ENCODE measurements at regions not wholly inside any gene's neighbourhood (a gene's known extent, or its start where the extent isn't known, plus 50 kb on each side); places are given as distances from the start of the nearest gene placed in this dataset.

DNA sequence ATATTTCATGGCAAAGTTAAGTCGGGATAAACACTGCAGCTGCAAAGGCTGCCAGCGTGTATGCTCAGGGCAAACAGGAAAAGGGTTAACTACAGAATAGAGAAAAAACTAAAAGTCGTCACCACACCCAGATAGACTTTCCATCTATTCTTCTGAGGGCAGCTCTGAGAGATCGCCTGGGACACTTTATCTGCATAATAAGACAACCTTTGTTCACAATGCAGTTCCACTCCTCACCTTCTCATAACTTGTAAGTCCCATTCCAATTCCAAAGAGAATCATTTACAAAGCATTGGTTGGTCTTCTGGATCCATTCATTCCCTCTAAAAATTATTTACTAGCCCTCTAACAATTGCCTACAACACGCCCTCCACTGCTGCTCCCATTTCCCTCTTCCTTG lies 437.4 kb downstream of the RND3 start:
- Histone ChIP-seq H3K4me1 (no peaks in the 10 kb centered on the region), H3K36me3 (no peaks in the 10 kb centered on the region), H3K9me3 (no peaks in the 10 kb centered on the region), H3K27me3 (ENCODE audit: low read depth) (no peaks in the 10 kb centered on the region), H3K4me3 (no peak overlapping the region), H3K27ac (no peak overlapping the region)
- no peak for DNase-seq
- no peak for ATAC-seq
- TF ChIP-seq, protein P1, sequence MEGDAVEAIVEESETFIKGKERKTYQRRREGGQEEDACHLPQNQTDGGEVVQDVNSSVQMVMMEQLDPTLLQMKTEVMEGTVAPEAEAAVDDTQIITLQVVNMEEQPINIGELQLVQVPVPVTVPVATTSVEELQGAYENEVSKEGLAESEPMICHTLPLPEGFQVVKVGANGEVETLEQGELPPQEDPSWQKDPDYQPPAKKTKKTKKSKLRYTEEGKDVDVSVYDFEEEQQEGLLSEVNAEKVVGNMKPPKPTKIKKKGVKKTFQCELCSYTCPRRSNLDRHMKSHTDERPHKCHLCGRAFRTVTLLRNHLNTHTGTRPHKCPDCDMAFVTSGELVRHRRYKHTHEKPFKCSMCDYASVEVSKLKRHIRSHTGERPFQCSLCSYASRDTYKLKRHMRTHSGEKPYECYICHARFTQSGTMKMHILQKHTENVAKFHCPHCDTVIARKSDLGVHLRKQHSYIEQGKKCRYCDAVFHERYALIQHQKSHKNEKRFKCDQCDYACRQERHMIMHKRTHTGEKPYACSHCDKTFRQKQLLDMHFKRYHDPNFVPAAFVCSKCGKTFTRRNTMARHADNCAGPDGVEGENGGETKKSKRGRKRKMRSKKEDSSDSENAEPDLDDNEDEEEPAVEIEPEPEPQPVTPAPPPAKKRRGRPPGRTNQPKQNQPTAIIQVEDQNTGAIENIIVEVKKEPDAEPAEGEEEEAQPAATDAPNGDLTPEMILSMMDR (IDR thresholded peaks at IDR 0.05), result no peak
- intact Hi-C loops (cut with DNase I), result no loop called here

DNA sequence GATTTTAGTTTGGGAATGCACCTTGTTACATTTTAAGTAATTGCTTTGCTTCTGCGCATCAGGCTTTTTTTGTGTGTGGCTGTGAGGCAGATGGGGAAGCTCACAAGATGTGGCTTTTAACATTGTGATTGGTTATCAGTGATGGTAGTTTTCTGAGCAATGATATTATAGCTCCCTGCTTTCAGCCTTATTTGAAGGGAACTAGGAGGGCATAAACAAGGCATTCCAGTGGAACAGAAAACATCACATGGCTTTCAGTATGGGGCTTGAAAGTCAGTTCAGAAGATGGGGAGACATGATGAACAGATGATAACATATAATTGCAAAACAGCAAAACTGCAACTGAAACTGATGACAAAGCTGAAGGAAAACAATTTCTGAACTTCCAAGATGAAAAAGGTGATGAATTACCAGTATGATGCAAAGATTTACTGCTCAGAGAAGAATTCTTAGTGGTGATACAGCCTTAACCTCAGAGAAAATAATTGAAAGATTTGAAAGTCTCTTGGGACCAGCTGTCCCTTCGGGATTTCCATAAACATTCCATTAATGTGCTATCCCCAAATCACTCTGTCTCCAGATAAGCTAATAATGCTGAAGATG lies 439.7 kb downstream of the RND3 start:
- no peak for ATAC-seq
- no peak overlapping the region for H3K27ac ChIP-seq
- no peak for DNase-seq
- TF ChIP-seq, protein P1 (IDR thresholded peaks at IDR 0.05), result no peak
- no peaks in the 10 kb centered on the region for H3K27me3 ChIP-seq (ENCODE audit: low read depth)
- H3K4me3 ChIP-seq, result no peak overlapping the region
- intact Hi-C loops (cut with DNase I), result no loop called here
- H3K9me3 ChIP-seq, result no peaks in the 10 kb centered on the region
- H3K36me3 ChIP-seq, result no peaks in the 10 kb centered on the region
- no peaks in the 10 kb centered on the region for H3K4me1 ChIP-seq

DNA sequence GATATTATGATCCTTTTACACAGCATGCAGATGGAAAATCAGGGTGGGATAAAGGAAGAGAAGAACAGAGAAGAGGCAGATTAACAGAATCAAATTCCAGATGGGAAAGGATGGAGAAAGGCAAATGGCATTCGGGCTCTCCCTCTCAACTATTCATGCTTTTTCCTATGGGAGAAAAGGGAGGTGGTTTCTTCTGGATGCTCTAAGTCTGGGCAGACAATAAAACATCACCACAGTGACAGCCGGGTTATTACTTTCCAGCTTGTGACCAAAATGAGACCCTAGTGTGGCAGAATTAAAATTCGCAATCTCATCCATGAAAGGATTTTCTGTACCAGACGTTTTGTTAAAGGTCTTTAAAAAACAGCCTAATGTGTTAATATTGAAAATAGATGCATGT lies 440.7 kb downstream of the RND3 start:
- Histone ChIP-seq H3K4me1 (no peaks in the 10 kb centered on the region), H3K27me3 (ENCODE audit: low read depth) (no peaks in the 10 kb centered on the region), H3K27ac (no peak overlapping the region), H3K4me3 (no peak overlapping the region), H3K9me3 (no peaks in the 10 kb centered on the region), H3K36me3 (no peaks in the 10 kb centered on the region)
- TF ChIP-seq, protein P1 (IDR thresholded peaks at IDR 0.05), result no peak
- intact Hi-C loops (cut with DNase I), result no loop called here
- ATAC-seq (no peak), DNase-seq (no peak)

DNA sequence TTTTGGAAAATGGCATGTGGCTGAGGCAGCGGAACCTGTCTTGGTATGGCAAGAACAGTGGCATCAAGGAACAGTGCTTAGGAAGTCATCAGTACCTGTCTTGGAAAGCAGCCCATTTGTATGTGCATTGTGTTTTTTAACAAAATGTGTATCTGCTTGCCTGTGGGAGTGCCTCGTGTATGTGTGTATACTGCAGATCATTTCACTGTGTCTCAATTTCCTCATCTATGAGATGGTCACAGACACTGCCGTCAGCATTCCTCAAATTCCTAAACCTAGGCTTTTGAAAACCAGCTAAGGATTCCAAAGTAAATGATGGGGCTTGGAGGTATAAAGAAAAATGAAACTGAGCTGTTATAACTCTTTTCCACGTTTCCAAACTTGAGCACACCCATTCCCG lies 441.3 kb downstream of the RND3 start:
- ATAC-seq, result no peak
- Histone ChIP-seq H3K27ac (no peak overlapping the region), H3K36me3 (no peaks in the 10 kb centered on the region), H3K4me3 (no peak overlapping the region), H3K9me3 (no peaks in the 10 kb centered on the region), H3K4me1 (no peaks in the 10 kb centered on the region), H3K27me3 (ENCODE audit: low read depth) (no peaks in the 10 kb centered on the region)
- intact Hi-C loops (cut with DNase I), result no loop called here
- no peak for DNase-seq
- TF ChIP-seq, protein P1 (IDR thresholded peaks at IDR 0.05), result no peak

DNA sequence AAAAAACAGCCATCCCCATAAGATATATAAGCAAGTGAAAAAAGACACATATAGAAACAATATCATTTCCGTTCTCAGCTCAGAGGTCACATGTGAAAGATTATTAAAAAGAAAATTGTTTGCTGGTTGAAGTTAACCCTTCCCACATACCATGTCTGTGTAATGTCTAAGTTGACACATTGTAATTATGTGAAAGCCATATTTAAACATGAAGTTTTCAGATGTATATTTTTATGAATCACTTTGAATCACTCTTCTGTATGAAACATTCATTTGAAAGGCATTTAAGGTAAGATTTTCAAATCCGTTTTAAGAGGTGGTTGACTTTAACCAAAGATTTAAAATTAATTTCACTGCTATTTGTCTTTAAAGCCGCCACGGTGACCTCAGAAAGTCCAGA lies 441.9 kb downstream of the RND3 start:
- H3K27me3 ChIP-seq (ENCODE audit: low read depth), result no peaks in the 10 kb centered on the region
- intact Hi-C loops (cut with DNase I), result no loop called here
- H3K9me3 ChIP-seq, result no peaks in the 10 kb centered on the region
- no peak for DNase-seq
- no peak overlapping the region for H3K4me3 ChIP-seq
- TF ChIP-seq, protein P1 (IDR thresholded peaks at IDR 0.05), result no peak
- H3K36me3 ChIP-seq, result no peaks in the 10 kb centered on the region
- no peak for ATAC-seq
- H3K4me1 ChIP-seq, result no peaks in the 10 kb centered on the region
- no peak overlapping the region for H3K27ac ChIP-seq

DNA sequence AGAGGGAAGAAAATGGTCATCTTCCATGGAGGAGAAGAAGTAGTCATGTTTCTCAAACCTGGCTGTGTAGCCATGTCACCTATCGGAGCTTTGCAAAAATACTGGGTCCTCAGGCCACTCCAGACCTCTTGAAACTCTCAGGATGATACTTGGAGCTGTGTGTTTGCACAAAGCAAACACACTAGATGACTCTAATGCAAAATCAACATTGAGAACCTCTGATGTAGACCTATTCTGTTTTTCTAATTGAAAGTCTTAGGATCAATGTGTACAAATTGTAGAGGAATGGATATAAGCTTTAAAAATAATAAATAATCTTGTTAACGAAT lies 444.3 kb downstream of the RND3 start:
- intact Hi-C loops (cut with DNase I), result no loop called here
- no peaks in the 10 kb centered on the region for H3K9me3 ChIP-seq
- DNase-seq, result no peak
- no peak overlapping the region for H3K27ac ChIP-seq
- peak; percentile 92 to 98 for ATAC-seq
- no peaks in the 10 kb centered on the region for H3K4me1 ChIP-seq
- TF ChIP-seq, protein P1 (IDR thresholded peaks at IDR 0.05), result no peak
- no peaks in the 10 kb centered on the region for H3K36me3 ChIP-seq
- no peak overlapping the region for H3K4me3 ChIP-seq
- no peaks in the 10 kb centered on the region for H3K27me3 ChIP-seq (ENCODE audit: low read depth)
